K562 (cell line): ENCODE measurements at regions not wholly inside any gene's neighbourhood (a gene's known extent, or its start where the extent isn't known, plus 50 kb on each side); places are given as distances from the start of the nearest gene placed in this dataset.

Experiments
- CTCF ChIP-seq, 3 experiments: IDR thresholded peaks in 2 of 3; conservative IDR thresholded peaks in 1 of 3; 2 replicates each; pipeline ENCODE4 v1.5.1; 2011 to 2012; ENCODE audit warnings: low read length in 3 of 3, mild to moderate bottlenecking in 3 of 3, control low read depth in 2 of 3, improper control_type of control experiment in 1 of 3, inconsistent platforms in 1 of 3, low read depth in 1 of 3, mixed read lengths in 1 of 3, moderate library complexity in 1 of 3; ENCODE audit not compliant: insufficient read depth in 2 of 3
- ETV5 ChIP-seq: sonication (generic); formaldehyde crosslinking; IDR thresholded peaks from 2 replicates; pipeline ENCODE4 v1.4.0; 2020; ENCODE audit warnings: low read depth, mild to moderate bottlenecking, missing genetic modification reagents
- ETV6 ChIP-seq, 3 experiments: fragments of 150-350 bp in 1 of 3; sonication (generic) in 1 of 3; formaldehyde crosslinking in 1 of 3; IDR thresholded peaks; 2 replicates each; pipeline versions ENCODE4 v1.6.1 to v1.8.0; 2014 to 2022; ENCODE audit warnings: borderline replicate concordance in 2 of 3, low read depth in 2 of 3, antibody characterized with exemption in 1 of 3, low read length in 1 of 3, mild to moderate bottlenecking in 1 of 3, missing genetic modification reagents in 1 of 3
- EZH2 ChIP-seq: IDR thresholded peaks from 2 replicates; pipeline ENCODE4 v1.6.1; 2012; ENCODE audit warnings: low read depth, mild to moderate bottlenecking, inconsistent platforms, low read length, borderline replicate concordance
- NFATC3 ChIP-seq: fragments of 450-650 bp; IDR thresholded peaks from 2 replicates; pipeline ENCODE4 v1.6.1; 2017; ENCODE audit warnings: mild to moderate bottlenecking
- RCOR1 ChIP-seq, 2 experiments: IDR thresholded peaks; 2 replicates each; pipeline ENCODE4 v1.6.1; 2012; ENCODE audit warnings: low read depth in 2 of 2, low read length in 2 of 2, borderline replicate concordance in 1 of 2, improper control_type of control experiment in 1 of 2
- TAF1 ChIP-seq: IDR thresholded peaks from 2 replicates; pipeline ENCODE4 v1.6.1; 2011; ENCODE audit warnings: mild to moderate bottlenecking, low read length, moderate library complexity; ENCODE audit not compliant: insufficient read depth, control insufficient read depth, severe bottlenecking; ENCODE audit errors: extremely low read depth
- YY1 ChIP-seq, 3 experiments: IDR thresholded peaks; 2 replicates each; pipeline ENCODE4 v1.6.1; 2011; ENCODE audit warnings: low read length in 2 of 3, mild to moderate bottlenecking in 2 of 3, moderate library complexity in 2 of 3, borderline replicate concordance in 1 of 3, control low read depth in 1 of 3, low read depth in 1 of 3; ENCODE audit not compliant: insufficient read depth in 3 of 3, insufficient replicate concordance in 2 of 3, control insufficient read depth in 1 of 3, insufficient read length in 1 of 3; ENCODE audit errors: extremely low read depth in 1 of 3
- ZHX1 ChIP-seq: fragments of 150-350 bp; conservative IDR thresholded peaks from 2 replicates; pipeline ENCODE4 v1.6.1; 2014; ENCODE audit warnings: low read length
- ZNF174 ChIP-seq: fragments of 250-450 bp; sonication (Bioruptor Pico); IDR thresholded peaks from 2 replicates; pipeline ENCODE4 v1.4.0; 2020; ENCODE audit warnings: mild to moderate bottlenecking

GRCh38 chr9:89811356-89811755 is 206.5 kb downstream of the GADD45G start:
- TF ChIP-seq ETV6 (IDR thresholded peaks at IDR 0.05; ENCODE audit: borderline replicate concordance in 1 of 2, low read depth in 2 of 2, low read length in 1 of 2) (no peak), ETV6 (CRISPR knock-in tag; IDR thresholded peaks at IDR 0.05; ENCODE audit: borderline replicate concordance) (no peak), YY1 (IDR thresholded peaks at IDR 0.05; ENCODE audit: borderline replicate concordance in 1 of 3, control insufficient read depth in 1 of 3, extremely low read depth in 1 of 3, insufficient read depth in 3 of 3, insufficient read length in 1 of 3, insufficient replicate concordance in 2 of 3, low read depth in 1 of 3, low read length in 2 of 3) (no peak), ZNF174 (CRISPR knock-in tag) (no peak), EZH2 (no peak), ETV5 (CRISPR knock-in tag) (no peak), ZHX1 (no peak), RCOR1 (IDR thresholded peaks at IDR 0.05; ENCODE audit: borderline replicate concordance in 1 of 2, low read depth in 2 of 2, low read length in 2 of 2) (no peak), CTCF (IDR thresholded peaks at IDR 0.05 in 2 of 3, conservative IDR thresholded peaks at IDR 0.05 in 1 of 3; ENCODE audit: insufficient read depth in 2 of 3, low read depth in 1 of 3, low read length in 3 of 3) (no peak), TAF1 (no peak), NFATC3 (no peak)
